HUES48 (cell line): ENCODE measurements at regions not wholly inside any gene's neighbourhood (a gene's known extent, or its start where the extent isn't known, plus 50 kb on each side); places are given as distances from the start of the nearest gene placed in this dataset.

Experiments
- H3K27ac ChIP-seq: one replicate; pipeline ENCODE4 v1.7.0; 2013; ENCODE audit warnings: low read depth, low read length, inconsistent platforms
- H3K27me3 ChIP-seq: 2 replicates; pipeline ENCODE4 v1.6.1; 2013; ENCODE audit warnings: mild to moderate bottlenecking, low read length; ENCODE audit not compliant: control insufficient read depth, insufficient read depth
- H3K36me3 ChIP-seq: 2 replicates; pipeline ENCODE4 v1.6.1; 2013; ENCODE audit warnings: low read length; ENCODE audit not compliant: control insufficient read depth, insufficient read depth
- H3K4me1 ChIP-seq: 2 replicates; pipeline ENCODE4 v1.6.1; 2013; ENCODE audit warnings: mild to moderate bottlenecking, low read length; ENCODE audit not compliant: control insufficient read depth, insufficient read depth
- H3K4me3 ChIP-seq: 2 replicates; pipeline ENCODE4 v1.5.1; 2013; ENCODE audit warnings: mild to moderate bottlenecking, low read depth, low read length
- H3K9ac ChIP-seq: 2 replicates; pipeline ENCODE4 v1.6.1; 2013; ENCODE audit warnings: mild to moderate bottlenecking, low read depth, low read length, moderate library complexity
- H3K9me3 ChIP-seq: 2 replicates; pipeline ENCODE4 v1.6.1; 2013; ENCODE audit warnings: low read length; ENCODE audit not compliant: control insufficient read depth, insufficient read depth

DNA sequence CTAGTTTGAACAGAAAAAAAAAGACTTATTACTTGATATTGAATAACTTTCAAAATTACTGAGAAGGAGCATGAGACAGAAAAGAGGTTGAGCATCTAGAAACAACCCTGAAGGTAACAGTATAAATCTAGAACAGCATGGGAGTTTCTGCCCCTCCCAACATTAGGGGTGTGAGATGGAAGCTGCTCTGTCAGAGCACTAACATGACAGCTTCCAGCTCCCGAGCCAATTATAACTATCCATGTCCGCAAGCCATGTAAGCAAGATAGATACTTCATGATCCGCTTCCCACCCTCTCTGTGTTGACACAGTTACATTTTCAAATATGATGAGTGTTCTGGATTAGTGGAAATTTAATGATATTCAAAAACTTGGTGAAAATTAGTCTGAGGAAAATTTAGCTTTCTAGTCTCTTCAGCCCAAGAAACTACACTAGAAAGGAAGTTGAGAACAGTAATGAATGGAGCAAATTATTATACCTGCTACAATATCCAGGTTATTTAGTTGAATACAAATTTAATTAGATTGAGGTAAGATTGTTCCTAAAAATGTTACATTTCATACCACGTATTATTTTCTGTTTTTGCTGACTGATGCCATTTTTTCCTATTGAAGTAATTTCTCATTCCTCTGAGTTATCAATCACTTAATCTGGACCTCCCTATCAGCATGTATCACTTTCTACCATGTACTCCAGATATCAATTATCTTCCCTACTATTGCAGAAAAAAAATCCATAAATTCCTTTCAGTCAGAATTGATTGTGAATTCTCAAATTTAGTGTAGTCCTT, 129.3 kb upstream of the SLIT2 start:
- Histone ChIP-seq H3K4me1 (no peaks in the 10 kb centered on the region), H3K9me3 (no peaks in the 10 kb centered on the region), H3K4me3 (no peak overlapping the region), H3K36me3 (no peaks in the 10 kb centered on the region), H3K9ac (no peak overlapping the region), H3K27me3 (no peaks in the 10 kb centered on the region), H3K27ac (no peak overlapping the region)

DNA sequence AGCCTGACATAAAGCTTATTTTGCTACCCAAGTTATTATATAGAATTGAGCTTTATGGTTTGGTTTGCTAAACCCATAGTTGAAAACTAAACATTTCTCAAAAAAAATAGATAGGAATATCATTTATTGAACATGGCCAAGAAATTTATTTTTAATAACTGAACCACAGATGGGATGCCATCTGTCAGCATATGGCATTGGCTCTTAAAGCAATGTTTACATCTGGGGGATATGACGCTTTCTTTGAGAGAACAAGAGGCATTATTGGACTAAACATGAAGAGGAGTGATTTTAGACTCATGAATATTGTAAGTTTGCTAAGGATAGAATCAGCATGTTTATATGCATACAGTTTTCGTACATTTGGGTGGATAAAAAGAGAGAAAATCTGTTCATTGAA, 132.6 kb upstream of the SLIT2 start:
- Histone ChIP-seq H3K9ac (no peak overlapping the region), H3K27me3 (no peaks in the 10 kb centered on the region), H3K36me3 (no peaks in the 10 kb centered on the region), H3K9me3 (no peaks in the 10 kb centered on the region), H3K27ac (no peak overlapping the region), H3K4me1 (no peaks in the 10 kb centered on the region), H3K4me3 (no peak overlapping the region)

DNA sequence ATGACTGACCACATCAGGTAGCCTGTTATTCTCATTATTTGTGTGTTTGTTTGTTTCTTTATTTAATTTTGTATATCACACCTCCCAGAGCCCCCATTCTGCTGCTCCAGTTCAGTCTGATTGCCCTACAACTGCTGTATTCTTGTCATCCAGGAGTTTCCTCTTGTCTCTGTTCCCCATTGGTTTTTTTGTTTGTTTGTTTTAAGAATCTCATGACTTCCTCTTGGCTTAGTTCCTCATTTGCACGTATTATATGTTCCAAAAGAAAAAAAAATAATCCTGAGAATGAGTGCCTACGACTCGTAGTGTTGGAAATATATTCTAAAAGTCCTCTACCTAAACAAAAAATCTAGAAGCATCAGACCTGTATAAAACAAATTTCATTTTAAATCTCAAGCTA, 142.3 kb upstream of the SLIT2 start:
- H3K9me3 ChIP-seq: no peaks in the 10 kb centered on the region
- H3K27ac ChIP-seq: no peak overlapping the region
- H3K36me3 ChIP-seq: no peaks in the 10 kb centered on the region
- no peaks in the 10 kb centered on the region for H3K27me3 ChIP-seq
- no peaks in the 10 kb centered on the region for H3K4me1 ChIP-seq
- no peak overlapping the region for H3K9ac ChIP-seq
- H3K4me3 ChIP-seq: no peak overlapping the region

- Histone ChIP-seq H3K4me3 (no peak overlapping the region), H3K9me3 (no peaks in the 10 kb centered on the region), H3K27me3 (no peaks in the 10 kb centered on the region), H3K27ac (no peak overlapping the region), H3K36me3 (no peaks in the 10 kb centered on the region), H3K9ac (no peak overlapping the region), H3K4me1 (no peaks in the 10 kb centered on the region)
Measured at GRCh38 chr4:20106921-20107320, 144.8 kb upstream of the SLIT2 start.

- Histone ChIP-seq H3K4me1 (no peaks in the 10 kb centered on the region), H3K27me3 (no peaks in the 10 kb centered on the region), H3K9me3 (no peaks in the 10 kb centered on the region), H3K27ac (no peak overlapping the region), H3K4me3 (no peak overlapping the region), H3K9ac (no peak overlapping the region), H3K36me3 (no peaks in the 10 kb centered on the region)
Measured at GRCh38 chr4:20101831-20102230, 149.9 kb upstream of the SLIT2 start.

GRCh38 chr4:20096911-20097310, 154.8 kb upstream of the SLIT2 start:
- H3K9me3 ChIP-seq: no peaks in the 10 kb centered on the region
- H3K9ac ChIP-seq: no peak overlapping the region
- no peak overlapping the region for H3K4me3 ChIP-seq
- no peaks in the 10 kb centered on the region for H3K27me3 ChIP-seq
- H3K36me3 ChIP-seq: no peaks in the 10 kb centered on the region
- H3K4me1 ChIP-seq: no peaks in the 10 kb centered on the region
- no peak overlapping the region for H3K27ac ChIP-seq

DNA sequence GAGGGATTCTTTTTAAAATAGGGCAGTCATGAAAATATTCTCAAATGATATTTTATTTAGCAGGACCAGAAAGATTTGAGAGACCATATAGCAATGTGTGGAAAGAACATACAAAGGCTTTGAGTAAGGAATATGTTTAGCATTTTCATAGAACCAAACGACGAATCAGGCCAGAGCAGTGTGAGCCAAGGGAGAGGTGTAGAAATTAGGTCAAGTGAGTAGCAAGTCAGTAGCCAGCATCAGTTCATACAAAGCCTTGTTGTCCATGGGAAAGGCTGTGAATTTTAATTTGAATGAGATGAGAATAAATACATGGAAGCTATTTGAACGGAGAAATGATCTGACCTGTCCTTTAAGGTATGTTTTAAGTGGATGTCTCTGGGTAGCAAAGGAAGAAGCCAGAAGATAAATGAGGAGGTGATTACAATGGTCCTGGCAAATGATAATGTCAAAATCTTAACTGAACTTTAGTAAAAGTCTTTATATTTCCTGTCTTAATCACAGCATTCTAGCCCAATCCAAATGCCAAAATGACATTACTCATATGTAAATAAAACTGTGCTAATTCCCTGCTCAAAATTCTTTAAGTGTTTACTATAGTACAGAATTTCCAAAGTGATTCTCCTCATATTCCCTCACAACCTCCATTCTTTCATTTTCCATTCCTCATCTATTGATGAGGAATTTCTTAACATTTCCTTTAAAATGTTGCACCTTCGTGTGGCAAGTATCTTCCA, 155.7 kb upstream of the SLIT2 start:
- no peak overlapping the region for H3K27ac ChIP-seq
- H3K9ac ChIP-seq: no peak overlapping the region
- no peaks in the 10 kb centered on the region for H3K4me1 ChIP-seq
- H3K4me3 ChIP-seq: no peak overlapping the region
- no peaks in the 10 kb centered on the region for H3K27me3 ChIP-seq
- H3K36me3 ChIP-seq: no peaks in the 10 kb centered on the region
- no peaks in the 10 kb centered on the region for H3K9me3 ChIP-seq

DNA sequence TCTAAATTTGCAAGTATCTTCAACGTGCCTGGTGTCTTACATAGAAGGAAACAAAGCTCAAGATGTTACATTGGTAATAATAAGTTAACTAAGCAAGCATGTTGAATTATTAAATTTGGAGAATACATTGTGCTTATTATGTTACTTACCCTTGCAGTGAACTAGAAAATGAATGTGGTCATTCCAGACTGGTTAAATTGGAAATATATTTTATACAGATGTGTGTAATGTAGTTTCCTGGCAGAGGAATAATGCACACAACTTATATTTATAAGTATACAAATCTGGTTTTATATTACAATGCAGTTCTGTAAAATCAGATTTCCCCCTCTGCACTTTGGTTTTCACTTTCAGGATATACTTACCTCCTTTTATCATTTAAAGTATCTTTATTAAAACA, 159.9 kb upstream of the SLIT2 start:
- H3K9ac ChIP-seq: no peak overlapping the region
- no peaks in the 10 kb centered on the region for H3K27me3 ChIP-seq
- H3K9me3 ChIP-seq: no peaks in the 10 kb centered on the region
- no peaks in the 10 kb centered on the region for H3K4me1 ChIP-seq
- no peaks in the 10 kb centered on the region for H3K36me3 ChIP-seq
- no peak overlapping the region for H3K4me3 ChIP-seq
- H3K27ac ChIP-seq: no peak overlapping the region

DNA sequence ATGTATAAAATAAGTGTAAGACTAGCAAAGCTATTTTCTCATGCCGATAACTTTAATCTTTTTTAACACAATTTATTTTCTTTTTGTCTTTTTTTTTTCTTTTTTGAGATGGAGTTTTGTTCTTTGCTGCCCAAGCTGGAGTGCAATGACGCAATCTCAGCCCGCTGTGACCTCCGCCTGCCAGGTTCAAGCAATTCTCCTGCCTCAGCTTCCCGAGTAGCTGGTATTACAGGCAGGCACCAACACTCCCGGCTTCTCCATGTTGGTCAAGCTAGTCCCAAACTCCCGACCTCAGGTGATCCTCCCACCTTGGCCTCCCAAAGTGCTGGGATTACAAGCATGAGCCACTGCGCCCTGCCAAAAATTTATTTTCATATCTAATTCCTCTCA, 164.2 kb upstream of the SLIT2 start:
- Histone ChIP-seq H3K36me3 (no peaks in the 10 kb centered on the region), H3K4me1 (no peaks in the 10 kb centered on the region), H3K9me3 (no peaks in the 10 kb centered on the region), H3K27ac (no peak overlapping the region), H3K9ac (no peak overlapping the region), H3K27me3 (no peaks in the 10 kb centered on the region), H3K4me3 (no peak overlapping the region)

DNA sequence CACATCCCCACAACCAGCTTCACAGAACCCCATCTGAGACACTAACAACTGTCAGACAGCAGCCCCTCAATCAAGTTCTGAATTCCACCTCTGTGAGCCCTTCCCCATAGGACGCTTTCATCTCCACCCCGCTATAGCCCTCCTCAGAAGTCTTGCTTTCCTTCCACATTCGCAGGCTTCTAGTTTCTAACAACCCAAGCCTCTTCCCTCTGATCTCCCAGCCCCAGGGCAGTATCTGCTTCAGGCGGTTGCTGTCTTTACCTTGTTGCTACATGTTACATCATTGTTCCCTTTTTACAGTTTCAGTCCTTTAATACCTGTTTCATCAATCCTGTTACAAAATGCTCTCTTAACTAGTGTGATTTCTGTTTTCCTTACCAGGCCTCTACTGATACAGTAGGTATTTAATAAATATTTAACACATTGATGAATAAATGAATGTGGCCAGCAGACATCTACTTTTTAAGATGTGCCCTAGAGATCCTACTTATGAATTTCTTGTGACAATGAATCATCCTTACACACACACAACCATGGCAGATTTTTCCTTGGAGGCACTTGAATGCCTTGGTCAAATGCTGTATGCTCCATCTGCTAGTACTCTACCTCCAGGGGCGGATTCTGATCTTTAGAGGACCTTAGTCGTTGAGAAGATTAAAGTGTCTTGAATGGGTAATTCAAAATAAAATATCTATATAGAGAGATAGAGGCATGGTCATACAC, 164.7 kb upstream of the SLIT2 start:
- Histone ChIP-seq H3K9ac (no peak overlapping the region), H3K4me3 (no peak overlapping the region), H3K27ac (no peak overlapping the region), H3K36me3 (no peaks in the 10 kb centered on the region), H3K4me1 (no peaks in the 10 kb centered on the region), H3K9me3 (no peaks in the 10 kb centered on the region), H3K27me3 (no peaks in the 10 kb centered on the region)
